ENCODE measurements at regions not wholly inside any gene's neighbourhood (a gene's known extent, or its start where the extent isn't known, plus 50 kb on each side); places are given as distances from the start of the nearest gene placed in this dataset.
A peak's percentile ranks its signal among the peaks of the same experiment; 100 is the strongest.
"Not testable (repeated sequence)": the region's sequence is repeated elsewhere in the genome, so short reads cannot be mapped to it uniquely, and the experiment has no call there.

DNA sequence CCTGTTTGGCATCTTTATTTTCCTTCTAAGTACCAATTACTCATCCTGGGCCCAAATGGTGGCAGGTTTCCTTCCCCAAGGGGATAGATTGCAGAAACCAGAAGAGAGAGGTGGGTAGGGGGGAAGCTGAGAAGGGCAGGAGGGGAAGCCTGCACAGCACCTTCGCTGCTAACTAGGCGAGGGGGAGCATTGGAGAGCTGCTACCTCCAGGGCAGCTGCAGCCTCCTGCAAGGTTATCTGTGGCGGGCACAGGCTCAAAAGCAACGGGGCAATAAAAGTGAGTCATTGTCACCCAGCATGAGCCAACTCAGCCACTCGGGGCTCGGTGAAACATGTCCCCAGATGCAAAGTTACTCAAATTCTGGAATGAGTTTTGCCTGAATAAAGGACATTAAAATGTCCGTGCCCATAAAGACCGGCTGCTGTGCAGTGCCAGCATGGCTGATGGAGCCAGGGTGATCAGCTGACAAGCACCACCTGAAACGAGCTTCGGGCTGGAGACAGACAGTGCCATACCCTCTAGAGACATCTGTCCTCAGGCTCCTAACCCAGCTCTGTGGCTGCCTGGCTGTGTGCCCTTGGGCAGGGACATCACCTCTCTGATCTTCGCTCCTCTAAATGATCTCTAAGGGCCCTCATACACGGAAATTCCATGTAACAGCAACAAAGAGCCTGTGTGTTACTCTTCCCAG lies 68.1 kb upstream of the GRIN2A start:
- DNase-seq (ENCODE audit: low read depth), result no peak
- peaks cover 20% of the 10 kb centered on the region for H3K27me3 ChIP-seq (ENCODE audit: control insufficient read depth, insufficient read depth, low read length)
- H3K36me3 ChIP-seq (ENCODE audit: control insufficient read depth, insufficient read depth, low read length), result no peaks in the 10 kb centered on the region
- H3K4me3 ChIP-seq (ENCODE audit: low read depth, low read length), result no peak overlapping the region
- TF ChIP-seq, protein P1, sequence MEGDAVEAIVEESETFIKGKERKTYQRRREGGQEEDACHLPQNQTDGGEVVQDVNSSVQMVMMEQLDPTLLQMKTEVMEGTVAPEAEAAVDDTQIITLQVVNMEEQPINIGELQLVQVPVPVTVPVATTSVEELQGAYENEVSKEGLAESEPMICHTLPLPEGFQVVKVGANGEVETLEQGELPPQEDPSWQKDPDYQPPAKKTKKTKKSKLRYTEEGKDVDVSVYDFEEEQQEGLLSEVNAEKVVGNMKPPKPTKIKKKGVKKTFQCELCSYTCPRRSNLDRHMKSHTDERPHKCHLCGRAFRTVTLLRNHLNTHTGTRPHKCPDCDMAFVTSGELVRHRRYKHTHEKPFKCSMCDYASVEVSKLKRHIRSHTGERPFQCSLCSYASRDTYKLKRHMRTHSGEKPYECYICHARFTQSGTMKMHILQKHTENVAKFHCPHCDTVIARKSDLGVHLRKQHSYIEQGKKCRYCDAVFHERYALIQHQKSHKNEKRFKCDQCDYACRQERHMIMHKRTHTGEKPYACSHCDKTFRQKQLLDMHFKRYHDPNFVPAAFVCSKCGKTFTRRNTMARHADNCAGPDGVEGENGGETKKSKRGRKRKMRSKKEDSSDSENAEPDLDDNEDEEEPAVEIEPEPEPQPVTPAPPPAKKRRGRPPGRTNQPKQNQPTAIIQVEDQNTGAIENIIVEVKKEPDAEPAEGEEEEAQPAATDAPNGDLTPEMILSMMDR (IDR thresholded peaks at IDR 0.05; ENCODE audit: insufficient read depth, low read length, poor library complexity, severe bottlenecking), result no peak

DNA sequence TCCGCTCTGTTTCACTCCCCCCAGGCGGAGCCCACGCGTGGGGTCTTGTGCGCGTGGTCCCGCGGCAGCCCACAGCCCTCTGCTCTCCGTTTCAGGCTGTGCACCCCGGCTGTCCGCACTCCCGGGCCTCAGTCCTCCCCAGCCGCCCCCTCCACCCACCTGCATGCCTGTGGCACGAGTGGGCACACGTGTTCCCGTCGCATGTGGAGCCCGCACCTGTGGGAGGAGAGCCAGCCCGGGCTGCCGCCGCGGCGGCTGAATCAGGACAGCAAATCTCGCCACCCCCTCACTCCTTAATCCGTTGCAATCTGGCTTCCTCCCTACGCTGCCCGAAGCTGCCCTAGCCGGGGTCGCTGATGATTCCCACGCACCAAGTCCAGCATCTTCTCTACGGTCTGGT lies 69.9 kb upstream of the GRIN2A start:
- Histone ChIP-seq H3K4me3 (ENCODE audit: low read depth, low read length) (no peak overlapping the region), H3K27me3 (ENCODE audit: control insufficient read depth, insufficient read depth, low read length) (peaks cover 20% of the 10 kb centered on the region), H3K36me3 (ENCODE audit: control insufficient read depth, insufficient read depth, low read length) (no peaks in the 10 kb centered on the region)
- no peak for DNase-seq (ENCODE audit: low read depth)
- TF ChIP-seq, protein P1 (IDR thresholded peaks at IDR 0.05; ENCODE audit: insufficient read depth, low read length, poor library complexity, severe bottlenecking), result no peak

GRCh38 chr16:10253409-10253808 lies 71.2 kb upstream of the GRIN2A start:
- DNase-seq (ENCODE audit: low read depth), result no peak
- Histone ChIP-seq H3K4me3 (ENCODE audit: low read depth, low read length) (no peak overlapping the region), H3K36me3 (ENCODE audit: control insufficient read depth, insufficient read depth, low read length) (no peaks in the 10 kb centered on the region), H3K27me3 (ENCODE audit: control insufficient read depth, insufficient read depth, low read length) (peaks cover 20% of the 10 kb centered on the region)
- TF ChIP-seq, protein P1 (IDR thresholded peaks at IDR 0.05; ENCODE audit: insufficient read depth, low read length, poor library complexity, severe bottlenecking), result no peak

DNA sequence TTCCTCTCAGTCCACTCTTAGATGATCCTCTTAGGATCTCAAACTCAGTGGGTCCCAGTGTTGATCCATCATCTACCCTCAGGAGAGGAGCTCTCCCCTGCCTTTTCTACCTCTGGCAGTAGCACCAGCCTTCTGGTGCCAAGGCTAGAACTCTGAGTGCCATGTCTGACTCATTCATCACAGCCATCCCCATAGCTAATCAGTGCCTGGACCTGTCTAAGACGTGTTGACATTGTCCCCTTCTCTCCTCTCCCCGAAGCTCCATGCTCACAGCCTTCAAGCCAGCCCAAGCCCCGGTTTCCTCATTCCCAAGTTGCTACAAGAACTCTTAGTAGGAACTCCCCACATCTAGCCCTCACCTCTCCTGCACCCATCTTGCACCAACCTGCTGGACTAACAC lies 73.5 kb upstream of the GRIN2A start:
- TF ChIP-seq, protein P1 (IDR thresholded peaks at IDR 0.05; ENCODE audit: insufficient read depth, low read length, poor library complexity, severe bottlenecking), result no peak
- Histone ChIP-seq H3K4me3 (ENCODE audit: low read depth, low read length) (no peak overlapping the region), H3K27me3 (ENCODE audit: control insufficient read depth, insufficient read depth, low read length) (peaks cover 14% of the 10 kb centered on the region), H3K36me3 (ENCODE audit: control insufficient read depth, insufficient read depth, low read length) (no peaks in the 10 kb centered on the region)
- DNase-seq (ENCODE audit: low read depth), result no peak

DNA sequence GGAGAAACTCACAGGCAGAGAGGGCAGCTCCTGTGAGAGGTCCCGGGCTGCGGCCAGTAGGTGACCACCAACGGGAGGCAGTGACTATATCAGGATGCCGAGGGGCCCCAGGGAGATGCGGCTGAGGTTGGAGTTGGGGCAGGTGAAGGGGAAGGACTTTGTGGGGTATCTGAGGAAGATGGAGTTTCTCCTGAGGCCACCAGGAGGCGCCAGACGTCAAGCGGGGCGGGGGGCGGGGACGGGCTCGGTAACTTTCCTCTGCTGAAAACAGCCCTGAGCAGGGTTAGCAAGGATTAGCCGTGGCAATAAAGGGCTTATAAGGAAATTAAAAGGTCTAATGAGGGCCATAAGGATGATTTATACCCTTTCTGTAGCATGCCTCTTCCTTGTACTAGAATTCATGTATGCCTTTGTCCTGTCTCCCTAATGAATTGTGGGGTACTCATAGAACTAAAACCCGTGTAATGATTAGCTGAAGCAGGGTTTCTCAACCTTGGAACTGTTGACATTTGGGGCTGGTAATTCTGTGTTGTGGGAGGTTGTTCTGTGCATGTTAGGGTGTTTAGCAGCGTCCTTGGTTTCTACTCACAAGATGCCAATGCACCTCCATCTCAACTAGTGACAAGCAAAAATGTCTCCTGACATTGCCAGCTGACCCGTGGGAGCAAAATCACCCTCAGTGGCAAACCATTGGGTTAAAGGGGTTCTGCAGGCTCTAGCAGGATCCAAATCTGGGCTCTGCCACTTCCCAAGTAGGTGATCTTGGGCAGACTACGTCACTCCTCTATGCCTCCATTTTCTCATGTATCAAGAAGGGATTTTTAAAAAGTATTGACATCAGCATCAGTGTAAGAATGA lies 74.8 kb upstream of the GRIN2A start:
- Histone ChIP-seq H3K27me3 (ENCODE audit: control insufficient read depth, insufficient read depth, low read length) (peaks cover 8% of the 10 kb centered on the region), H3K4me3 (ENCODE audit: low read depth, low read length) (no peak overlapping the region), H3K36me3 (ENCODE audit: control insufficient read depth, insufficient read depth, low read length) (no peaks in the 10 kb centered on the region)
- DNase-seq (ENCODE audit: low read depth), result no peak
- TF ChIP-seq, protein P1 (IDR thresholded peaks at IDR 0.05; ENCODE audit: insufficient read depth, low read length, poor library complexity, severe bottlenecking), result peak; percentile 94

DNA sequence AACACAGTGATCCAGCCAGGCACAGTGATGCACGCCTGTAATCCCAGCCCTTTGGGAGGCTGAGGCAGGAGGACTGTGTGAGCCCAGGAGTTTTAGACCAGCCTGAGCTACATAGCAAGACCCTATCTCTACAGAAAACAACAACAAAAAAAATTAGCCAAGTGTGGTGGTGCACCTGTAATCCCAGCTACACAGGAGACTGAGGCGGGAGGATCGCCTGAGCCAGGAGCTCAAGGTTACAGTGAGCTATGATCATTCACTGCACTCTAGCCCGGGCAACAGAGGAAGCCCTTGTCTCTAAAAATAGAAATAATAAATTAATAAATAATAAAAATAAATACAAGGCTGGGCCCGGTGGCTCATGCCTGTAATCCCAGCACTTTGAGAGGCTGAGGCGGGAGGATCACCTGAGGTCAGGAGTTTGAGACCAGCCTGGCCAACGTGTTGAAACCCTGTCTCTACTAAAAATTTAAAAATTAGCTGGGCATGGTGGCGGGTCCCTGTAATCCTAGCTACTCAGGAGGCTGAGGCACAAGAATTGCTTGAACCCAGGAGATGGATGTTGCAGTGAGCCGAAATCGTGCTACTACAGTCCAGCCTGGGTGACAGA lies 75.5 kb upstream of the GRIN2A start:
- not testable (repeated sequence) for H3K4me3 ChIP-seq (ENCODE audit: low read depth, low read length); DNase-seq (ENCODE audit: low read depth); H3K36me3 ChIP-seq (ENCODE audit: control insufficient read depth, insufficient read depth, low read length); H3K27me3 ChIP-seq (ENCODE audit: control insufficient read depth, insufficient read depth, low read length)

- not testable (repeated sequence) for H3K27me3 ChIP-seq (ENCODE audit: control insufficient read depth, insufficient read depth, low read length); H3K4me3 ChIP-seq (ENCODE audit: low read depth, low read length); H3K36me3 ChIP-seq (ENCODE audit: control insufficient read depth, insufficient read depth, low read length)
- peak; percentile 42 for DNase-seq (ENCODE audit: low read depth)
These were observed 76.8 kb upstream of the GRIN2A start for GRCh38 chr16:10258930-10259603.
